ENCODE measurements at regions not wholly inside any gene's neighbourhood (a gene's known extent, or its start where the extent isn't known, plus 50 kb on each side); places are given as distances from the start of the nearest gene placed in this dataset.

- POLR2A ChIA-PET: no interaction called here
- no peak overlapping the region for H3K27ac ChIP-seq (ENCODE audit: low read depth, low read length)
- Mint-ChIP-seq H3K9me3 (peaks cover 0 to 1% (median 0%) of the 10 kb centered on the region in 11 donors), H3K27me3 (no peaks in the 10 kb centered on the region), H3K4me3 (no peak overlapping the region), H3K27ac (no peak overlapping the region), H3K36me3 (no peaks in the 10 kb centered on the region), H3K4me1 (no peaks in the 10 kb centered on the region)
- DNase-seq: peak in 1 of 9 donors; percentile 14
- no peaks in the 10 kb centered on the region for H3K9me3 ChIP-seq (ENCODE audit: control insufficient read depth in 2 of 3, low read length in 3 of 3)
- no peaks in the 10 kb centered on the region for H3K27me3 ChIP-seq (ENCODE audit: control insufficient read depth in 2 of 2, insufficient read depth in 2 of 2, low read length in 2 of 2)
- no peaks in the 10 kb centered on the region for H3K4me1 ChIP-seq (ENCODE audit: control insufficient read depth in 2 of 2, insufficient read depth in 2 of 2, low read length in 2 of 2)
- no peak for ATAC-seq
- CTCF ChIA-PET: no interaction called here
- H3K36me3 ChIP-seq (ENCODE audit: control insufficient read depth in 2 of 3, insufficient read depth in 3 of 3, low read length in 3 of 3): no peaks in the 10 kb centered on the region
- intact Hi-C loops (cut with micrococcal nuclease): no loop called here
- no peak overlapping the region for H3K4me3 ChIP-seq (ENCODE audit: low read length)
Measured at GRCh38 chr1:22325531-22326371, 125.9 kb upstream of the ZBTB40 start.

DNA sequence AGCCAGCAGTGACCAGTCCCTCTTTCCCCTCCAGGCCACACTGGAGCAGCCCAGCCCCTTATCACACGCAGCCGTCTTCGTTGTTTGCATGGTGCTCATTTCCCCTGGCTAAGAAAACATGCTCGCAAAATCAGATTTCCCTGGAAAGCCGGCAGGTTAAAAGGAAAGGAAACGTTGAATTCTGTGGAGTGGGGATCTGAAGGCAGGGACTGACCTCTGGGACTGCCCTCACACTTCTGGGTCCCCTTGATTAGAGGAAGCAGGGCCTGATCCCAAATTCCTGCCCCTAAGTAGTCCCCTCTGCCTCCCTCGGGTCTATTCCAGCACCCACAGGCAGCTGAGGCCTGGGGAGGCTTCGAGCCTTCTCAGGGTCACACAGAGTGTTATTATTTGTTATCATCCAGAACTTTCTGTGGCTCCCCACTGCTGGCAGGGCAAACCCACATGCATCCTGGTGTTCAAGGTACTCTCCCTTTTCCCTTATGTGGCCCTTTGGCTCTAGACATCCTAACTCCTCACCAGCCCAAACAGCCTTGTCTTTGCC is 125.2 kb upstream of the ZBTB40 start:
- Histone ChIP-seq H3K9me3 (ENCODE audit: control insufficient read depth in 2 of 3, low read length in 3 of 3) (no peaks in the 10 kb centered on the region), H3K27ac (ENCODE audit: low read depth, low read length) (no peak overlapping the region), H3K27me3 (ENCODE audit: control insufficient read depth in 2 of 2, insufficient read depth in 2 of 2, low read length in 2 of 2) (no peaks in the 10 kb centered on the region), H3K4me1 (ENCODE audit: control insufficient read depth in 2 of 2, insufficient read depth in 2 of 2, low read length in 2 of 2) (no peaks in the 10 kb centered on the region), H3K36me3 (ENCODE audit: control insufficient read depth in 2 of 3, insufficient read depth in 3 of 3, low read length in 3 of 3) (no peaks in the 10 kb centered on the region), H3K4me3 (ENCODE audit: low read length) (no peak overlapping the region)
- Mint-ChIP-seq H3K9me3 (peaks cover 0 to 1% (median 0%) of the 10 kb centered on the region in 11 donors), H3K4me1 (no peaks in the 10 kb centered on the region), H3K27me3 (no peaks in the 10 kb centered on the region), H3K36me3 (no peaks in the 10 kb centered on the region), H3K4me3 (no peak overlapping the region), H3K27ac (no peak overlapping the region)
- intact Hi-C loops (cut with micrococcal nuclease): no loop called here
- ChIA-PET POLR2A (no interaction called here), CTCF (no interaction called here)
- DNase-seq (no peak), ATAC-seq (no peak)

GRCh38 chr1:22326931-22327330 is 124.7 kb upstream of the ZBTB40 start:
- peaks cover 0 to 1% (median 0%) of the 10 kb centered on the region in 11 donors for H3K9me3 Mint-ChIP-seq
- Histone ChIP-seq H3K36me3 (ENCODE audit: control insufficient read depth in 2 of 3, insufficient read depth in 3 of 3, low read length in 3 of 3) (no peaks in the 10 kb centered on the region), H3K27me3 (ENCODE audit: control insufficient read depth in 2 of 2, insufficient read depth in 2 of 2, low read length in 2 of 2) (no peaks in the 10 kb centered on the region), H3K27ac (ENCODE audit: low read depth, low read length) (no peak overlapping the region), H3K4me1 (ENCODE audit: control insufficient read depth in 2 of 2, insufficient read depth in 2 of 2, low read length in 2 of 2) (no peaks in the 10 kb centered on the region), H3K4me3 (ENCODE audit: low read length) (no peak overlapping the region), H3K9me3 (ENCODE audit: control insufficient read depth in 2 of 3, low read length in 3 of 3) (no peaks in the 10 kb centered on the region)
- no peak overlapping the region for H3K4me3 Mint-ChIP-seq
- no peaks in the 10 kb centered on the region for H3K36me3 Mint-ChIP-seq
- no peak for ATAC-seq
- H3K27me3 Mint-ChIP-seq: no peaks in the 10 kb centered on the region
- no peaks in the 10 kb centered on the region for H3K4me1 Mint-ChIP-seq
- POLR2A ChIA-PET: no interaction called here
- no peak for DNase-seq
- CTCF ChIA-PET: no interaction called here
- intact Hi-C loops (cut with micrococcal nuclease): no loop called here
- H3K27ac Mint-ChIP-seq: no peak overlapping the region

DNA sequence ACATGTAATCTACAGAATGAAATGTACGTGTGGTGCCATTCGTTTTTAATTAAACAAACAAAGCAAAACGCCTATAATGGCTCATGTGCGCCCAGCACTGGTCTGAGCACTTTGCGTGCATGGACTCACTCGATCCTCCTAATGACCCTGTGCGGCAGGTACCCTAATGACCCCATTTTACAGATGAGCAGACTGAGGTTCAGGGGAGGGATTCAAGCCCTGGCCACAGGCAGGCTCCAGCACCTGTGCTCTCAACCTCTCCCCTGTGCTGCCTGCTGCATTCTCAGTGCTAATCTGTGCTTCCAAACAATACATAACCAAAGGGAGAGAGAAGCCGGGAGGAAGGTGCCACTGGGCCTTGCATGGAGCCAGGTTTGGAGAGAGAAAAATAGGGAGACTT is 124.2 kb upstream of the ZBTB40 start:
- H3K27me3 Mint-ChIP-seq: no peaks in the 10 kb centered on the region
- no peaks in the 10 kb centered on the region for H3K36me3 ChIP-seq (ENCODE audit: control insufficient read depth in 2 of 3, insufficient read depth in 3 of 3, low read length in 3 of 3)
- no peak overlapping the region for H3K4me3 Mint-ChIP-seq
- DNase-seq: no peak
- no peak for ATAC-seq
- no peak overlapping the region for H3K4me3 ChIP-seq (ENCODE audit: low read length)
- CTCF ChIA-PET: no interaction called here
- no peaks in the 10 kb centered on the region for H3K9me3 Mint-ChIP-seq
- H3K4me1 Mint-ChIP-seq: no peaks in the 10 kb centered on the region
- no peaks in the 10 kb centered on the region for H3K9me3 ChIP-seq (ENCODE audit: control insufficient read depth in 2 of 3, low read length in 3 of 3)
- no peaks in the 10 kb centered on the region for H3K4me1 ChIP-seq (ENCODE audit: control insufficient read depth in 2 of 2, insufficient read depth in 2 of 2, low read length in 2 of 2)
- no peaks in the 10 kb centered on the region for H3K27me3 ChIP-seq (ENCODE audit: control insufficient read depth in 2 of 2, insufficient read depth in 2 of 2, low read length in 2 of 2)
- no peak overlapping the region for H3K27ac Mint-ChIP-seq
- POLR2A ChIA-PET: no interaction called here
- no peak overlapping the region for H3K27ac ChIP-seq (ENCODE audit: low read depth, low read length)
- no peaks in the 10 kb centered on the region for H3K36me3 Mint-ChIP-seq
- intact Hi-C loops (cut with micrococcal nuclease): no loop called here

DNA sequence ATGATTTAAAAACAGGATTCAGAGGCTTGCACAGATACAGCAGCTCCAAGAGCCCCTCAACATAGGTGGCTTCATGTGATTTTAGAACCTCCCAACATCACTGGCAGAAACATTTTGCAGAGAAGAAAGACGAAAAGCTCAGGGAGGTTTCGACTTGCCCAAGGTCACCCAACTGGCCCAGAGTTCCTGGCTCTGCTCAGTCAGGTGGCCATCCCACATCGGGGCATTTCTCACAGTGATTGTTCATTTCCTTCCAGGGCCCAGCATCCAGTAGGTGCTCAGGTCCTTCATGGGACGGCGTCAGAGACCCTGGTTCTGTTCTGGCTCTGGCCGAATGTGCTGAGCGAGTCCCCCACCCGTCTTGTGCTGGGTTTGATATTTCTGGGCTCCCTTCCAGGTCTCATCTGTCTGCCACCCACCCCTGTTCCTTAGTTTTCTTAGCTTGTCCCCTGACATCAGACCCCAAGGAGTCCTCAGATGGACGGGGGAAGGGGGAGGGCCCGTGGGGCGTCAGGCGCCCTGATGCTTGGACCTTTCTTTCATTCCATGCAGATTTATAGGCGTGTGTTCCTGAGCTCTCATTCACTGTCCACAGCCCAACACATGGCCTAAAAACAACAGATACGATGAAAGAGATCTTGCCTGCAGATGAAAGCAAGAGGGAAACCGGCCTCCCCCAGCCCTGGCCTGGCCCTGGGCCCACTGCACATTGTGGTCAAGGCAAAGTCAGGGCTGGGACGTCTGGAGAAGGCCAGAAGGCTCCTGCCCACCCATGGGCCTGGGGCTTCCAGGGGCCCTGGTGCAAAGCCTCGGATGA is 123.1 kb upstream of the ZBTB40 start:
- Histone ChIP-seq H3K36me3 (ENCODE audit: control insufficient read depth in 2 of 3, insufficient read depth in 3 of 3, low read length in 3 of 3) (no peaks in the 10 kb centered on the region), H3K4me1 (ENCODE audit: control insufficient read depth in 2 of 2, insufficient read depth in 2 of 2, low read length in 2 of 2) (no peaks in the 10 kb centered on the region), H3K9me3 (ENCODE audit: control insufficient read depth in 2 of 3, low read length in 3 of 3) (no peaks in the 10 kb centered on the region), H3K27ac (ENCODE audit: low read depth, low read length) (no peak overlapping the region), H3K27me3 (ENCODE audit: control insufficient read depth in 2 of 2, insufficient read depth in 2 of 2, low read length in 2 of 2) (no peaks in the 10 kb centered on the region), H3K4me3 (ENCODE audit: low read length) (no peak overlapping the region)
- peaks cover 0 to 2% (median 0%) of the 10 kb centered on the region in 11 donors for H3K9me3 Mint-ChIP-seq
- no peak overlapping the region for H3K4me3 Mint-ChIP-seq
- no peaks in the 10 kb centered on the region for H3K36me3 Mint-ChIP-seq
- ChIA-PET CTCF (no interaction called here), POLR2A (no interaction called here)
- intact Hi-C loops (cut with micrococcal nuclease): no loop called here
- DNase-seq (no peak), ATAC-seq (no peak)
- H3K27ac Mint-ChIP-seq: no peak overlapping the region
- no peaks in the 10 kb centered on the region for H3K4me1 Mint-ChIP-seq
- peaks cover 0 to 11% (median 5%) of the 10 kb centered on the region in 5 donors for H3K27me3 Mint-ChIP-seq

DNA sequence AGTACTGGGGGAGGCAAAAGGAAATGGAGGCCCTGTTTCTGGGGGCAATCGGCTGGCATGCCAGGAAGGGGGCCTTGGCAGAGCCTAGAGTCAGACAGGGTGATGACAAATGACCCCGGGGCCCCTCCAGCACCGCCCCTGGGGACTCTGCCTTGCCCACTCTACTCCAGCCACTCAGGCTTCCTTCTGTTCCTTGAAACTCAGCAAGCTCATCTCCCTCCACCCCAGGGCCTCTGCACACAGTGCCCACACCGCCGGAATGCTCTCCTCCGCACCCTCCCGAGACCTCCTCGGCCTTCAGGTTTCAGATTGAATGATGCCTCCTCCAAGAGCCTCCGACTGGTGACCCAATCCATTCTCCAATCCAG is 122.5 kb upstream of the ZBTB40 start:
- H3K36me3 Mint-ChIP-seq: no peaks in the 10 kb centered on the region
- CTCF ChIA-PET: no interaction called here

More for the DNA sequence above, 122.5 kb upstream of the ZBTB40 start:
- Histone ChIP-seq H3K27ac (ENCODE audit: low read depth, low read length) (no peak overlapping the region), H3K36me3 (ENCODE audit: control insufficient read depth in 2 of 3, insufficient read depth in 3 of 3, low read length in 3 of 3) (no peaks in the 10 kb centered on the region), H3K4me3 (ENCODE audit: low read length) (no peak overlapping the region), H3K27me3 (ENCODE audit: control insufficient read depth in 2 of 2, insufficient read depth in 2 of 2, low read length in 2 of 2) (no peaks in the 10 kb centered on the region), H3K4me1 (ENCODE audit: control insufficient read depth in 2 of 2, insufficient read depth in 2 of 2, low read length in 2 of 2) (no peaks in the 10 kb centered on the region), H3K9me3 (ENCODE audit: control insufficient read depth in 2 of 3, low read length in 3 of 3) (no peaks in the 10 kb centered on the region)
- ATAC-seq: no peak
- peaks cover 0 to 17% (median 6%) of the 10 kb centered on the region in 5 donors for H3K27me3 Mint-ChIP-seq
- POLR2A ChIA-PET: no interaction called here
- intact Hi-C loops (cut with micrococcal nuclease): no loop called here
- DNase-seq: no peak
- no peak overlapping the region for H3K27ac Mint-ChIP-seq
- no peaks in the 10 kb centered on the region for H3K4me1 Mint-ChIP-seq
- H3K9me3 Mint-ChIP-seq: peaks cover 0 to 5% (median 0%) of the 10 kb centered on the region in 11 donors
- no peak overlapping the region for H3K4me3 Mint-ChIP-seq
